ENCODE measurements at regions not wholly inside any gene's neighbourhood (a gene's known extent, or its start where the extent isn't known, plus 50 kb on each side); places are given as distances from the start of the nearest gene placed in this dataset.
"Not testable (repeated sequence)": the region's sequence is repeated elsewhere in the genome, so short reads cannot be mapped to it uniquely, and the experiment has no call there.

DNA sequence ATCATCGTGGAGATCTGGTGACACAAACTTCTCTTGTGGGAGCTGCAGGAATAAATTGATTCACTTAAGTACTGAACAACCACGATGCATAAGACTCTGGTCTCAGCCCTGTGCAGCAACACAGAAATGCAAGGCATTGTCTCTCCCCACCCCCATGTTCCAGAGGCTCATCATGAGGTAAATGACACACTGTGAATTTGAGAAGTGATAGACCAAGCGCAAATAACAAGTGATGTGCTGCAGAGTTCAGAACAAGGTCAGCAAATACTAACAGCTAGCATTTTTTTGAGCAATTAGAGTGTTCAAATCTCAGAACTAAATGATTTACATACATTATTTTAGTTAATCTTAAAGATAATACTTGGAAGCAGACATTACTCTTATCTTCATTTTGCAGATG, 223.7 kb downstream of the SEC16B start:
- DNase-seq (ENCODE audit: extremely low spot score, insufficient read length, low read depth): no peak
- no peak for FAIRE-seq

DNA sequence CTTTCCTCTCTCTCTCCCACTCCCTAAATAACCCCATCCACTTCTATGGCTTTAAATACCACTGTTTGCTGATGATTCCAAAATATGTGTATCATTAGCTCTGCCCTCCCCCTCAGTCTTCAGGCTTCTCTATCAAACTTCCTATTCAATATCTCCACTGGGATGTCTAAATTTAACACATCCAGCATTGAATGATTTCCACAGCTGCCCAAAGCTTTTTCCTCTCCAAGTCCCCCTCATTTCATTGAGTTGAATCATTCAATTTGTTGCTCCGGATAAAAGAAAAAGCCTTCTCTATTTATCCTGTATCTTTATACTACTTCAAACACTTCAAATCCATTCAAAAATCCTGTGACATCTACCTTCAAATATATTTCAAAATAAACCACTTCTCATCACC, 225.0 kb downstream of the SEC16B start:
- DNase-seq (ENCODE audit: extremely low spot score, insufficient read length, low read depth): no peak

DNA sequence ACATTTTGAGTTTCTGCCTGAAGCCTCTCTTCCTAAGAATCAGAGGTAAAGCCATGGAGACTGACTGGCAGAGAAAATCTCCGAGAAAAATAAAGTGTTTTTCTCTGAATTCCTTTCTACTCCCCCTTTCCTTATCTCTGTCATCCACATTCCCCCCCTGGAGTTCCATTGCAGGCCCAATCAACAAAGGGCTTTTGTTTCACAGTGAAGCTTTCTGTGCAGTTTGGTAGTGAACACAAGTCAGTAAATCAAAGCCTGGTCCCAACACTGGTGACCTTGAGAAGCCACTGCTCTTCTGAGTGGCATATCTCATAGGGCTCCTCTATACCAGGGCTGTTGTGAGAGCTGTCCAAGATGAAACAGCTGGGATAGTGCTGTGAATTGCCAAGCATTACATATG, 228.4 kb downstream of the SEC16B start:
- FAIRE-seq (no peak), DNase-seq (ENCODE audit: extremely low spot score, insufficient read length, low read depth) (no peak)

More for the DNA sequence above, 225.0 kb downstream of the SEC16B start:
- no peak for FAIRE-seq

DNA sequence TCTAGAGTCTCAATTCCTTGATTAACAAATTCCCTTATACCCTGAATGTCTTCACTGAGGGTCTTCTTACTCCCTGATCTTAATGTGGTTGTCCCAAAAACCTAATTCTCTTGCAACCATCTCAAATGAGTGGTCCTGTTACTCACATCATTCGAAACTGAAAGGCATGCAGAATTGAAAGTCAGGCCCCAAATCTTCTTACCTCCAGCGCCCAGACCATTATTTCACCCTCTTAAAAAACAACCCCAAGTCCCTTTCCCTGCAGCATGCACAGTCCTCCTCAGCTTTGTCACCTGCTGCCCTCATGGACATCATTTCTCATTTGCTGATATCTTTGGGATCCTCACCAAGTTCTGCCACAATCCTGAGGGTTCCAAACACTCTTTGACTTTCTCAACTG, 230.1 kb downstream of the SEC16B start:
- DNase-seq (ENCODE audit: extremely low spot score, insufficient read length, low read depth) (no peak), FAIRE-seq (no peak)

DNA sequence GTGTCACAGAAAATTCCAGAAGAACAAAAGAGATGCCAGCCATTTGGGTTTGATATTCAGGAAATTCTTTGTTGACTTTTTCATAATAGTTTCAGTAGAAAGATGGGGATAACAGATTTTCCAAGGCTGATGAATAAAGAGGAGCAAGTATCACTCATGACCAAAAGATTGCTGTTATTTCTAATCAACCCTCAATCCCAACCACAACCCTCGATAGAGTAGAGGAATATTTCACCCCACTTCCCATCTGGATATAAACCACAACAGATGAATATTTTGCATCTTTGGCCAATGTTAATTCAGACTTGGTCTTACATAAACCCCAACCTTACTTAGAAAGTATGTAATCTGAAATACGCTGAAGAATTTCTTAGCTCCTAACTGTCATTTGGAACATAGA, 232.4 kb downstream of the SEC16B start:
- FAIRE-seq (no peak), DNase-seq (ENCODE audit: extremely low spot score, insufficient read length, low read depth) (no peak)

DNA sequence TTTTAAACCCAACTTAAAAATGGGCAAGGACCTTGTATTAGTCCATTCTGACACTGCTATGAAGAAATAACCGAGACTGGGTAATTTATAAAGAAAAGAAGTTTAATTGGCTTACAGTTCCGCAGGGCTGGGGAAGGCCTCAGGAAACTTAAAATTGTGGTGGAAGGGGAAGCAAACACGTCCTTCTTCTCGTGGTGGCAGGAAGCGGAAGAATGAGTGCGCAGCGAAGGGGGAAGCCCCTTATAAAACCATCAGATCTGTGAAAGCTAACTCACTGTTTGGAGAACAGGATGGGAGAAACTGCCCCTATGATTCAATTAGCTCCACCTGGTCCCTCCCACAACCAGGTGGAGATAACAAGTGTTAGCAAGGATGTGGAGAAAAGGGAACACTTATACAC, 237.7 kb downstream of the SEC16B start:
- FAIRE-seq: no peak
- DNase-seq (ENCODE audit: extremely low spot score, insufficient read length, low read depth): no peak

- no peak for DNase-seq (ENCODE audit: extremely low spot score, insufficient read length, low read depth)
- FAIRE-seq: no peak
These were observed 240.2 kb downstream of the SEC16B start for GRCh38 chr1:177729646-177730045.

DNA sequence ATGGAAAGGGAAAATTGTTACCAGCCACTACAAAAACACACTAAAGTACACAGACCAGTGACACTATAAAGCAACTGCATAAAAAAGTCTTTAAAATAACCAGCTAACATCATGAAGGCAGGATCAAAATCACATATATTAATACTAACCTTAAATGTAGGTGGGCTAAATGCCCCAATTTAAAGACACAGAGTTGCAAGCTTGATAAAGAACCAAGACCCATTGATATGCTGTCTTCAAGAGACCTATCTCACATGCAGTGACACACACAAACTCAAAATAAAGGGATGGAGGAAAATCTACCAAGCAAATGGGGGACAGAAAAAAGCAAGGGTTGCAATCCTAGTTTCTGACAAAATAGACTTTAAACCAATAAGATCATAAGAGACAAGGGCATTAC, 246.3 kb downstream of the SEC16B start:
- FAIRE-seq (no peak), DNase-seq (ENCODE audit: extremely low spot score, insufficient read length, low read depth) (no peak)

DNA sequence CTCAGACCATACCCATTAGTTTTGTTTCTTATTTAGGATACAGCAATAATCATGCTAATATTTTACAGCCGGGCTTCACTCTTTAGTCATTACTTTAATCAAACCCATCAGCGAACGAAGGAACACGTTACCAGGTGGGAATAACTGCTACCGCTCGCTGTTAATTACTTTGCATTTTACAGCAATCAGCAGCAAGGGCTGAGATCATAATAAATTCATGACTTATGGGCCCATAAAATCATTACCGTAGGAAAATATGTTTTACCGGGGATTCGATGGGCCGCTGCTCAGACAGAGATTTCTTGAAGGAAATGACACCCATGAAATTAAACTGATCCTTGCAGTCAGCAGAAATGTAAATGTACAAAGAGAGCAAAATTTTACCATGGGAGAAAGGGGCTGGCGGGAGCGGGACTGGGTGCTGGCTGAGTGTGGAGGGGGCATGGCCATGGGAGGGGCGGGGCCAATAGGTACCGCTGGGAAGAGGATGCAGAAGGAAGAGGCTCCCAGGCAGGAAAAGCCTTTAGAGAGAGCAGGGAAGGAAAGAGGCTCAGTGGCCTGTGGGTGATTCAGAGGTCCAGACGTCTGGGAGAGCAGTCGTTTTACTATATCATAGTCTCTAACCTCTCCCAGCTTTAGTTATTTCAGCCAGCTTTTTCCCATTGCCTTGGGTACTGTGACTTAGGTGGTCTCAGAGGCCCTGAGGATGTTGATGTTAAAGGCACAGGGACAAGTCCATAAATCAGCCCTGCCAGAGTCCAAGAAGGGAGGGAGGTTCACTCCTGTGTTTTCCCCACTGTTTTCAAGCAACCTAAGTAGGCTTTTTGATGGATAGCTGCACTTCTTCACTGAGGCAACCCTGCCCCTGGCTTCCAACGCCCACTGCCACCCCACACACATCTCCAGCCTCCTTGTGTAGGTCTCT, 258.9 kb downstream of the SEC16B start:
- FAIRE-seq (no peak), DNase-seq (ENCODE audit: extremely low spot score, insufficient read length, low read depth) (no peak)

GRCh38 chr1:177708406-177708805, 261.5 kb downstream of the SEC16B start:
- DNase-seq (ENCODE audit: extremely low spot score, insufficient read length, low read depth): no peak

GRCh38 chr1:177706977-177707376, 262.9 kb downstream of the SEC16B start:
- no peak for FAIRE-seq

More at GRCh38 chr1:177708406-177708805, 261.5 kb downstream of the SEC16B start:
- no peak for FAIRE-seq

GRCh38 chr1:177705839-177706238, 264.0 kb downstream of the SEC16B start:
- FAIRE-seq (no peak), DNase-seq (ENCODE audit: extremely low spot score, insufficient read length, low read depth) (no peak)

More at GRCh38 chr1:177706977-177707376, 262.9 kb downstream of the SEC16B start:
- DNase-seq (ENCODE audit: extremely low spot score, insufficient read length, low read depth): no peak

GRCh38 chr1:177703888-177704446, 265.9 kb downstream of the SEC16B start:
- DNase-seq (ENCODE audit: extremely low spot score, insufficient read length, low read depth): no peak
- no peak for FAIRE-seq

DNA sequence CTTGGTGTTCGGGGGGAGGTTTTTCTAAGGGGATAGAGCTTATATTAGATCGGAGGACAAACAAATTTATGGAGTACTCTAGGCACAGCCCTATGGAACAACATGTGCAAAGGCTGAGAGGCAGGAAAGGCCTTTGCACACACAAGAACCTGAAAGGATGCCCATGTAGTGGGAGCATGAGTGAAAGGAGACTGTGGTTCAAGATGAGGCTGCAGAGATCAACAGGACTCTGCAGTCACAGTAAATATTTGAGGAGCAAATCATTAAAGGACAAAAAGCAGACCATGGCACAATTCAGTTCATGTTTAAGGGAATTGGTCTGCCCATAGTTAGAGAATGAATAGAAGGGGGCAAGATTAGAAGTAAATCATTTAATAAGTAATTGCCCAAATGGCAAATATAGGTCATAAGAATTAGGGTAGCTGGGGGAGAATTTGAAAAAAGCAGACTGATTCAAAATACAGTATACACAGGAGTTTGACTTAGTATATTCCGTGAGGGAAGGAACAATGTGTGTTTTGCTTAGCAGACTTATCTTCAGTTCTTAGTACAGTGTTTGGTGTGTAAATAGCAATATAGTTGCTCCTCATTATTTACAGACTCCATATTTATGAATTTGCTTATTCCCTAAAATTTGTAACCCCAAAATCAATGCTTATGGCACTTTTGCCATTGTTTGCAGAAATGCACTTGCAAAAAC, 268.1 kb downstream of the SEC16B start:
- no peak for DNase-seq (ENCODE audit: extremely low spot score, insufficient read length, low read depth)

DNA sequence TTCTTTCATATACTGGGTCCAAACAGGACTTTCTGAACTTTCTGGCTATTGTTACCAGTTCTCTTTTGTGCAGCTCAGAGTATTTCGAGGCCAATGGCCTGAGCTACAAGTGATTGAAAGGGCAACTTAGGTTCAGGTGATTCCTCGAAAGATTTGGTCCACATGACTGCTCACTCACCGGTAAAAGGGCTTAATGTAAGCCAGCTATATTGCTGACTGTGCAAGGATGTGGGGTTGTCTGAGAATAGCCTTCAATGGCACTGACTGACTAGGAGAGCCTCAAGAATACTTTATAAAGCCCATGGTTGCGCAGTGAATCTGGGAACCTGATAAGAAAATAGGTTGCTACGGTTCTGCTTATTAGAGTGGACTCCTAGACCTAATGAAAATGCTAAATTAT, 269.0 kb downstream of the SEC16B start:
- no peak for DNase-seq (ENCODE audit: extremely low spot score, insufficient read length, low read depth)
- no peak for FAIRE-seq

More for the DNA sequence above, 268.1 kb downstream of the SEC16B start:
- FAIRE-seq: no peak

- FAIRE-seq (no peak), DNase-seq (ENCODE audit: extremely low spot score, insufficient read length, low read depth) (no peak)
These were observed 278.9 kb downstream of the SEC16B start for GRCh38 chr1:177690996-177691395.

DNA sequence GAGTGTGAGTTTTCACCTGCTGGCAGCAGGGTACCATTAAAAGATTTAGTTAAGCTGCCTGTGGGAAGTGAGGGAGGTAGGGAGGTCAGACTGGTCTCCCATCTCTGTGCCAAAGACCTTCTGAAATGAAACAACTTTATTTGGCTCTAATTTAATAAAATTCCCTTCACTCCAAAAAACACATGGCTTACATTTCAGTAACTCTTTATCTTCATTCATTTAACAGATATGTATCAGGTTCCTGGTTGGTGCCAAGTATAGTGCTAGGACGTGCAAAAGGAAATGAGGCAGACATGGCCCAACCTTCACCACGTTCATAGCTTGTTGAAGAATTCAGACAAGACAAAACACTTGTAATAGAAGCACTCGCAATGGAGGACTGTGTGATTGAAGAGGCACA, 282.3 kb downstream of the SEC16B start:
- FAIRE-seq (no peak), DNase-seq (ENCODE audit: extremely low spot score, insufficient read length, low read depth) (no peak)

DNA sequence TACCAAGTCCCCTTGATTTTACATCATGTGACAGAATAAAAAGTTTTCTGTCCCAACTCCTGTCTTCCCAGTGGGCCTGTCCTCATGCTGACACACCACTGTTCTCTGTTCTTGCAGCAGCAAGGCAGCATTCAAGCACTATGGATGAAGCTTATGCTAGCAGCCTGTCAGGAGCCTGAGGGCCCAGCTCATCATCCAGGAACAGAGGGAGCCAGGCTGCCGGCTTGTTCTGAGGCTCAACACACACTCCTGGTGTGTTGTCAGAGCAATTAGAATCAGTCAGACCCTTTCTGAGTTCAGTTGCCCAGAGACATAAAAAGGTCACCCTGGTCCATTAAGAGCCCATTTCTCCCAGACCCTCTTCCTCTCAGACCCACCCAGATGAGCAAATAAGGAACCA, 282.9 kb downstream of the SEC16B start:
- DNase-seq (ENCODE audit: extremely low spot score, insufficient read length, low read depth) (no peak), FAIRE-seq (no peak)

- DNase-seq (ENCODE audit: extremely low spot score, insufficient read length, low read depth): no peak
- no peak for FAIRE-seq
These were observed 300.7 kb downstream of the SEC16B start for GRCh38 chr1:177669161-177669560.

- DNase-seq (ENCODE audit: extremely low spot score, insufficient read length, low read depth): no peak
- no peak for FAIRE-seq
These were observed 303.9 kb downstream of the SEC16B start for GRCh38 chr1:177665935-177666334.

DNA sequence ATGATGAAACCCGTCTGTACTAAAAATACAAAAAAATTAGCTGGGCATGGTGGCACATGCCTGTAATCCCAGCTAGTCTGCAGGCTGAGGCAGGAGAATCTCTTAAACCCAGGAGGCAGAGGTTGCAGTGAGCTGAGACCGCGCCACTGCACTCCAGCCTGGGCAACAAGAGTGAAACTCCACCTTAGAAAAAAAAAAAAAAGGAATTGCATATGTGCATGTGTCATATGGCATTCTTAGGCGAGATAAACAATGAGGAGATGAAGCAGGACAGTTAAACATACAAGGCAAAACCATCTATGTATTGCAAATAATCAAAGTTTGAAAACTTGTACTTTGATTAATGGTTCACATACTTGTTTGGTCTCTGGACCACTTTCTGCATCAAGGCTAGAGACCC, 305.1 kb downstream of the SEC16B start:
- DNase-seq (ENCODE audit: extremely low spot score, insufficient read length, low read depth); FAIRE-seq: not testable (repeated sequence)
